CD14-positive monocyte (primary cell): ENCODE measurements at regions not wholly inside any gene's neighbourhood (a gene's known extent, or its start where the extent isn't known, plus 50 kb on each side); places are given as distances from the start of the nearest gene placed in this dataset.

Experiments used
- DNase-seq, 3 donors: peaks; one replicate each; pipeline ENCODE4 v3.0.0-alpha.2; 2011 to 2022
- H2AFZ ChIP-seq: 2 replicates; pipeline ENCODE4 v1.6.0; 2012; ENCODE audit warnings: mild to moderate bottlenecking, low read depth, low read length, inconsistent platforms; ENCODE audit not compliant: insufficient read depth, poor library complexity, severe bottlenecking
- H3K27ac ChIP-seq, 2 donors: 1 replicate in 1 of 2; 2 replicates in 1 of 2; pipeline ENCODE4 v1.5.1; 2012 to 2013; ENCODE audit warnings: low read length in 2 of 2, control low read depth in 1 of 2, inconsistent platforms in 1 of 2, low read depth in 1 of 2, mild to moderate bottlenecking in 1 of 2
- H3K27me3 ChIP-seq, 2 donors: one replicate each; pipeline versions ENCODE4 v1.6.0 to v1.6.1; 2011 to 2013; ENCODE audit warnings: low read length in 2 of 2; ENCODE audit not compliant: control insufficient read depth in 2 of 2, insufficient read depth in 2 of 2
- H3K36me3 ChIP-seq, 2 donors: replicated peaks in 1 of 2; 1 replicate in 1 of 2; 2 replicates in 1 of 2; pipeline versions ENCODE4 v1.5.1 to v1.6.1; 2012 to 2013; ENCODE audit warnings: low read length in 2 of 2, control low read depth in 1 of 2, inconsistent platforms in 1 of 2, mild to moderate bottlenecking in 1 of 2; ENCODE audit not compliant: insufficient read depth in 2 of 2, control insufficient read depth in 1 of 2
- H3K4me1 ChIP-seq, 2 donors: 1 replicate in 1 of 2; 2 replicates in 1 of 2; pipeline versions ENCODE4 v1.5.1 to v1.6.1; 2012 to 2013; ENCODE audit warnings: low read length in 2 of 2, control low read depth in 1 of 2, inconsistent platforms in 1 of 2, mild to moderate bottlenecking in 1 of 2, moderate library complexity in 1 of 2; ENCODE audit not compliant: insufficient read depth in 2 of 2, control insufficient read depth in 1 of 2
- H3K4me2 ChIP-seq: replicated peaks from 2 replicates; pipeline ENCODE3; 2012; ENCODE audit warnings: low read length, moderate library complexity, mild to moderate bottlenecking; ENCODE audit not compliant: poor library complexity, severe bottlenecking; ENCODE audit errors: extremely low read depth
- H3K4me3 ChIP-seq, 3 experiments: fragments of 200-600 bp in 1 of 3; sonication (generic) in 1 of 3; replicated peaks in 1 of 3; 1 replicate in 2 of 3; 2 replicates in 1 of 3; pipeline ENCODE4 v1.5.1; 2011 to 2013; ENCODE audit warnings: low read length in 3 of 3, mild to moderate bottlenecking in 3 of 3, control low read depth in 2 of 3, low read depth in 2 of 3, inconsistent platforms in 1 of 3, moderate library complexity in 1 of 3
- H3K79me2 ChIP-seq: 2 replicates; pipeline ENCODE4 v1.6.0; 2012; ENCODE audit warnings: mild to moderate bottlenecking, control low read depth, inconsistent platforms, low read length, moderate library complexity; ENCODE audit not compliant: insufficient read depth
- H3K9ac ChIP-seq: 2 replicates; pipeline ENCODE4 v1.6.0; 2017; ENCODE audit warnings: low read length, mild to moderate bottlenecking; ENCODE audit not compliant: insufficient read depth, poor library complexity, severe bottlenecking
- H3K9me3 ChIP-seq, 2 donors: replicated peaks in 1 of 2; 1 replicate in 1 of 2; 2 replicates in 1 of 2; pipeline versions ENCODE4 v1.5.1 to v1.6.1; 2012 to 2013; ENCODE audit warnings: low read length in 2 of 2, control low read depth in 1 of 2; ENCODE audit not compliant: control insufficient read depth in 1 of 2, insufficient read depth in 1 of 2
- H4K20me1 ChIP-seq: 2 replicates; pipeline ENCODE4 v1.6.0; 2012; ENCODE audit warnings: mild to moderate bottlenecking, low read length, control low read depth, moderate library complexity; ENCODE audit not compliant: insufficient read depth
- H3K27ac Mint-ChIP-seq, 7 donors: one replicate each; pipeline ENCODE4 v1.8.0; 2020; ENCODE audit warnings: mild to moderate bottlenecking in 7 of 7, mixed read lengths in 7 of 7, moderate library complexity in 6 of 7, inconsistent platforms in 2 of 7
- H3K27me3 Mint-ChIP-seq, 3 donors: one replicate each; pipeline ENCODE4 v1.8.0; 2021 to 2022; ENCODE audit warnings: low read depth in 3 of 3, mild to moderate bottlenecking in 3 of 3, mixed read lengths in 3 of 3, moderate library complexity in 3 of 3, inconsistent platforms in 1 of 3
- H3K36me3 Mint-ChIP-seq, 2 donors: one replicate each; pipeline ENCODE4 v1.8.0; 2020; ENCODE audit warnings: mixed read lengths in 2 of 2, inconsistent platforms in 1 of 2, mild to moderate bottlenecking in 1 of 2
- H3K4me1 Mint-ChIP-seq: one replicate; pipeline ENCODE4 v1.8.0; 2020; ENCODE audit warnings: mild to moderate bottlenecking, mixed read lengths
- H3K4me3 Mint-ChIP-seq, 2 donors: one replicate each; pipeline ENCODE4 v1.8.0; 2020; ENCODE audit warnings: mild to moderate bottlenecking in 2 of 2, mixed read lengths in 2 of 2, moderate library complexity in 1 of 2
- H3K9me3 Mint-ChIP-seq, 7 donors: one replicate each; pipeline ENCODE4 v1.8.0; 2020 to 2022; ENCODE audit warnings: mixed read lengths in 7 of 7, mild to moderate bottlenecking in 6 of 7, moderate library complexity in 6 of 7, inconsistent platforms in 2 of 7
- WGBS: methylation state at CpG from one replicate; pipeline ENCODE4 v1.1.5; 2013; ENCODE audit warnings: missing lambda C conversion rate; ENCODE audit not compliant: insufficient coverage; 5-methylcytosine and 5-hydroxymethylcytosine counted together
- intact Hi-C, 2 donors: fragments of 100-400 bp; cut with micrococcal nuclease; formaldehyde crosslinking; loops; one replicate each; pipeline versions ENCODE4 v1.15.0 to v1.15.1; 2023
- TF ChIP-seq, protein P1 (sequence below): fragments of 200-600 bp; IDR thresholded peaks from one replicate; pipeline ENCODE4 v1.8.0; 2022; ENCODE audit warnings: antibody characterized with exemption, mild to moderate bottlenecking

DNA sequence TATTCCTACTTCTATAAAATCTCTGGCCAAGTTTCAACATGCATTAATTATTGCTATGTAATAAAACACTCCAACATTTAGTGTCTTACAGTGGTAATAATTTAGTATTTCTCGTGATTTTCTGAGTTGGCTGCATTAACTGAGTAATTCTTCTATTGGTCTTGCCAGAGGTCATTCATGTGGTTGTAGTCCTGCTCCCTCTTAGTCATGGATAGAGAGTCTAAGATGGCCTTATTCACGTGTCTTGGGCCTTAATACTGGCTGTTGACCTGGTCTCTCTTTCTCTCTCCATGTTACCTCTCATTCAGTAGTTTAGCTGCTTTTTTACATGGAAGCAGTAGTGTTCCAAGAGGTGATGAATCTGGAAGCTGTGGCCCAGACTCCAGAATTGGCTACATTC, 140.1 kb upstream of the ZBTB20 start:
- no peak overlapping the region for H3K27ac ChIP-seq
- intact Hi-C loops, result no loop called here
- TF ChIP-seq, protein P1, sequence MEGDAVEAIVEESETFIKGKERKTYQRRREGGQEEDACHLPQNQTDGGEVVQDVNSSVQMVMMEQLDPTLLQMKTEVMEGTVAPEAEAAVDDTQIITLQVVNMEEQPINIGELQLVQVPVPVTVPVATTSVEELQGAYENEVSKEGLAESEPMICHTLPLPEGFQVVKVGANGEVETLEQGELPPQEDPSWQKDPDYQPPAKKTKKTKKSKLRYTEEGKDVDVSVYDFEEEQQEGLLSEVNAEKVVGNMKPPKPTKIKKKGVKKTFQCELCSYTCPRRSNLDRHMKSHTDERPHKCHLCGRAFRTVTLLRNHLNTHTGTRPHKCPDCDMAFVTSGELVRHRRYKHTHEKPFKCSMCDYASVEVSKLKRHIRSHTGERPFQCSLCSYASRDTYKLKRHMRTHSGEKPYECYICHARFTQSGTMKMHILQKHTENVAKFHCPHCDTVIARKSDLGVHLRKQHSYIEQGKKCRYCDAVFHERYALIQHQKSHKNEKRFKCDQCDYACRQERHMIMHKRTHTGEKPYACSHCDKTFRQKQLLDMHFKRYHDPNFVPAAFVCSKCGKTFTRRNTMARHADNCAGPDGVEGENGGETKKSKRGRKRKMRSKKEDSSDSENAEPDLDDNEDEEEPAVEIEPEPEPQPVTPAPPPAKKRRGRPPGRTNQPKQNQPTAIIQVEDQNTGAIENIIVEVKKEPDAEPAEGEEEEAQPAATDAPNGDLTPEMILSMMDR, result no peak
- H3K4me3 ChIP-seq, result no peak overlapping the region
- H3K27me3 Mint-ChIP-seq, result peaks cover 0 to 5% (median 4%) of the 10 kb centered on the region in 3 donors
- H3K27ac Mint-ChIP-seq, result no peak overlapping the region
- H3K4me2 ChIP-seq, result no peak overlapping the region
- no peak overlapping the region for H3K9ac ChIP-seq
- H3K9me3 ChIP-seq, result no peaks in the 10 kb centered on the region
- no peaks in the 10 kb centered on the region for H3K79me2 ChIP-seq
- H3K36me3 ChIP-seq, result no peaks in the 10 kb centered on the region
- no peaks in the 10 kb centered on the region for H3K27me3 ChIP-seq
- H3K36me3 Mint-ChIP-seq, result no peaks in the 10 kb centered on the region
- peaks cover 7% of the 10 kb centered on the region in 2 donors for H3K4me1 ChIP-seq
- H2AFZ ChIP-seq, result no peak overlapping the region
- no CpG with 5 or more reads among the region's 2 CpGs for WGBS
- H4K20me1 ChIP-seq, result no peaks in the 10 kb centered on the region
- peaks cover 0 to 6% (median 0%) of the 10 kb centered on the region in 7 donors for H3K9me3 Mint-ChIP-seq
- no peak for DNase-seq
- H3K4me3 Mint-ChIP-seq, result no peak overlapping the region
- peaks cover 5% of the 10 kb centered on the region for H3K4me1 Mint-ChIP-seq

DNA sequence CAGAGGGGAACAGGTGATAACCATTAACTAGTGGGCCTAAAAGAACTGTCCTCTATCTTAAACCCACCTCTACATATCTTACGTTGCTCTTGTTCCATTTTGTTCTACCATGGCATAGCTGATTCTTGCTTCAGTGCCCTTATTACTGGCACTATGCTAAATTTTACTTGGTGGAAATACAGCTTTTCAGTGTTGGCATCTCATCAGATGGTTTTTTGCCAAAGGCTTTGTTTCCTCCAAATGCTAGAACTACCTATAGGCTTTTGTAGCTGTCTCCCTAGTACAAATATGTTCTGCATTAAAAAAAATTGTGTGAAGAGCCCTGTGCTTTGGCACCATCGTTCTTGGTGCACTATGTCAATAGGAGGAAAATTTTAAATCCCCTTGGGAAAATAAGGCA, 145.0 kb upstream of the ZBTB20 start:
- H3K9ac ChIP-seq, result no peak overlapping the region
- TF ChIP-seq, protein P1, result no peak
- no peaks in the 10 kb centered on the region for H3K36me3 ChIP-seq
- intact Hi-C loops, result no loop called here
- H3K4me2 ChIP-seq, result no peak overlapping the region
- no peaks in the 10 kb centered on the region for H3K79me2 ChIP-seq
- no peak overlapping the region for H3K4me3 ChIP-seq
- no peak overlapping the region for H3K27ac ChIP-seq
- Mint-ChIP-seq H3K27ac (no peak overlapping the region), H3K4me1 (no peaks in the 10 kb centered on the region), H3K27me3 (peaks cover 0 to 4% (median 3%) of the 10 kb centered on the region in 3 donors), H3K9me3 (peaks cover 0 to 5% (median 0%) of the 10 kb centered on the region in 7 donors), H3K36me3 (no peaks in the 10 kb centered on the region), H3K4me3 (no peak overlapping the region)
- H3K4me1 ChIP-seq, result no peaks in the 10 kb centered on the region
- 100% methylated on average over 1 of the region's 2 CpGs for WGBS
- H3K9me3 ChIP-seq, result no peaks in the 10 kb centered on the region
- no peaks in the 10 kb centered on the region for H3K27me3 ChIP-seq
- no peak for DNase-seq
- no peaks in the 10 kb centered on the region for H4K20me1 ChIP-seq
- no peak overlapping the region for H2AFZ ChIP-seq
